ENCODE measurements at regions not wholly inside any gene's neighbourhood (a gene's known extent, or its start where the extent isn't known, plus 50 kb on each side); places are given as distances from the start of the nearest gene placed in this dataset.

GRCh38 chr12:89098441-89099112, 253.7 kb downstream of the DUSP6 start:
- no peak for DNase-seq (ENCODE audit: low read depth)

GRCh38 chr12:89092297-89092696, 260.0 kb downstream of the DUSP6 start:
- DNase-seq (ENCODE audit: low read depth), result no peak

GRCh38 chr12:89091293-89091841, 260.9 kb downstream of the DUSP6 start:
- DNase-seq (ENCODE audit: low read depth), result no peak

GRCh38 chr12:89089264-89089663, 263.0 kb downstream of the DUSP6 start:
- DNase-seq (ENCODE audit: low read depth), result no peak

- DNase-seq (ENCODE audit: low read depth), result no peak
These were observed 264.4 kb downstream of the DUSP6 start for GRCh38 chr12:89087876-89088275.

- no peak for DNase-seq (ENCODE audit: low read depth)
These were observed 265.0 kb downstream of the DUSP6 start for GRCh38 chr12:89087149-89087825.

- no peak for DNase-seq (ENCODE audit: low read depth)
These were observed 266.9 kb downstream of the DUSP6 start for GRCh38 chr12:89085421-89085820.

- DNase-seq (ENCODE audit: low read depth), result no peak
These were observed 267.6 kb downstream of the DUSP6 start for GRCh38 chr12:89084751-89085150.

GRCh38 chr12:89083491-89083890, 268.8 kb downstream of the DUSP6 start:
- DNase-seq (ENCODE audit: low read depth), result no peak

- DNase-seq (ENCODE audit: low read depth), result no peak
These were observed 269.9 kb downstream of the DUSP6 start for GRCh38 chr12:89082370-89082753.

GRCh38 chr12:89081719-89082369, 270.5 kb downstream of the DUSP6 start:
- no peak for DNase-seq (ENCODE audit: low read depth)

GRCh38 chr12:89080793-89081465, 271.4 kb downstream of the DUSP6 start:
- no peak for DNase-seq (ENCODE audit: low read depth)

GRCh38 chr12:89075880-89076540, 276.3 kb downstream of the DUSP6 start:
- no peak for DNase-seq (ENCODE audit: low read depth)

GRCh38 chr12:89073659-89074058, 278.6 kb downstream of the DUSP6 start:
- DNase-seq (ENCODE audit: low read depth), result no peak

- DNase-seq (ENCODE audit: low read depth), result no peak
These were observed 279.3 kb downstream of the DUSP6 start for GRCh38 chr12:89073027-89073398.

GRCh38 chr12:89072294-89073026, 279.8 kb downstream of the DUSP6 start:
- DNase-seq (ENCODE audit: low read depth), result no peak

- no peak for DNase-seq (ENCODE audit: low read depth)
These were observed 281.7 kb downstream of the DUSP6 start for GRCh38 chr12:89070603-89071002.

GRCh38 chr12:89069431-89069830, 282.9 kb downstream of the DUSP6 start:
- DNase-seq (ENCODE audit: low read depth), result no peak

- DNase-seq (ENCODE audit: low read depth), result no peak
These were observed 284.7 kb downstream of the DUSP6 start for GRCh38 chr12:89067421-89068187.

- DNase-seq (ENCODE audit: low read depth), result no peak
These were observed 287.5 kb downstream of the DUSP6 start for GRCh38 chr12:89064780-89065179.

- DNase-seq (ENCODE audit: low read depth), result no peak
These were observed 288.1 kb downstream of the DUSP6 start for GRCh38 chr12:89064151-89064550.

Data from CMK (cell line).